ENCODE measurements at regions not wholly inside any gene's neighbourhood (a gene's known extent, or its start where the extent isn't known, plus 50 kb on each side); places are given as distances from the start of the nearest gene placed in this dataset.
"Not testable (repeated sequence)": the region's sequence is repeated elsewhere in the genome, so short reads cannot be mapped to it uniquely, and the experiment has no call there.

- DNase-seq: no peak
Observed at GRCh38 chr20:53723621-53724020, 130.0 kb upstream of the ZNF217 start.

GRCh38 chr20:53723045-53723444, 129.4 kb upstream of the ZNF217 start:
- DNase-seq: no peak

- DNase-seq: no peak
Observed at GRCh38 chr20:53722515-53723036, 128.9 kb upstream of the ZNF217 start.

GRCh38 chr20:53721445-53721963, 127.9 kb upstream of the ZNF217 start:
- not testable (repeated sequence) for DNase-seq

GRCh38 chr20:53719171-53719803, 125.6 kb upstream of the ZNF217 start:
- DNase-seq: not testable (repeated sequence)

GRCh38 chr20:53718142-53719021, 124.7 kb upstream of the ZNF217 start:
- no peak for DNase-seq

- DNase-seq: no peak
Observed at GRCh38 chr20:53716395-53716794, 122.8 kb upstream of the ZNF217 start.

- DNase-seq: no peak
Observed at GRCh38 chr20:53714524-53714923, 120.9 kb upstream of the ZNF217 start.

GRCh38 chr20:53713328-53714056, 119.9 kb upstream of the ZNF217 start:
- DNase-seq: no peak

- DNase-seq: no peak
Observed at GRCh38 chr20:53712212-53712977, 118.8 kb upstream of the ZNF217 start.

- DNase-seq: no peak
Observed at GRCh38 chr20:53711333-53712211, 117.9 kb upstream of the ZNF217 start.

GRCh38 chr20:53708129-53708968, 114.7 kb upstream of the ZNF217 start:
- no peak for DNase-seq

GRCh38 chr20:53707371-53708055, 113.9 kb upstream of the ZNF217 start:
- peak in 1 of 58 donors; percentile 16 for DNase-seq

- no peak for DNase-seq
Observed at GRCh38 chr20:53706466-53707370, 113.1 kb upstream of the ZNF217 start.

- DNase-seq: no peak
Observed at GRCh38 chr20:53706008-53706465, 112.4 kb upstream of the ZNF217 start.

- no peak for DNase-seq
Observed at GRCh38 chr20:53702617-53703016, 109.0 kb upstream of the ZNF217 start.

GRCh38 chr20:53699906-53700305, 106.3 kb upstream of the ZNF217 start:
- DNase-seq: no peak
